HS-5 (cell line): ENCODE measurements at regions not wholly inside any gene's neighbourhood (a gene's known extent, or its start where the extent isn't known, plus 50 kb on each side); places are given as distances from the start of the nearest gene placed in this dataset.

Source experiments
- DNase-seq: peaks from one replicate; pipeline ENCODE4 v3.0.0-alpha.2; 2012; ENCODE audit warnings: low read depth

DNA sequence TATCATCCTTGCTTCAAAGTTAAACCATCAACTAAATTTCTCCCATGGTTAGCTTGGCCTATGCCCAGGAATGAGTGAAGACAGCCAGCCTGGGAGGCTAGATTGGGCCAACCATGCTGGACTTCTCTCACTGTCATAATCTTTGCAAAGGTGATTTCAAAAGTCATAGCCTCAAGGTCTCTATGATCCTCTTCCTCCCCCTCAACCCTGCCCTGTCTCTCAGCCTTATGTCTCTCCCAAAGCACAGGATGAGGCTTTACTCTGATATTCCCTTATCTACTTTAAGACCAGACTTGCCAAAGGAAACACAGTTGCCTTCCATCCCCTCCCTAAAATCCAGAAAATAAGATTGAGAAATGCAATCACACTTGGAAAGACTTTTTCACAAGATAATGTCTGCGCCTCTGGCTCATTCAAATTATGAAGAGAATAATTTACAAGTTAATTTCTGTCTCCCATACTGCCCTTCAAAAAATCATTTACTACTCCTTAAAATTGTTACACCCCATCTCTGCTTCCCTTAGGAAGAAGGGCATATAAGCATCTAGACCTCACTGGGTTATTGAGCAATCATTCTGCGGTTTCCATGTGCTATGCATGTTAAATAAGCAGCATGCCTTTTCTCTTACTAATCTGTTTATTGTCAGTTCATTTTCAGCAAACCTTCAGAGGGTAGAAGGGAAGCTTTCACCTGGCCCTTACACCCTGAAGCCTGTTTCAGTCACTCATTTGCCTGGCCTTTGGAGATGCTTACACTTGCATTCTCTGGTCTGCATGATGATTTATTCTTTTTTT, 113.8 kb upstream of the ANKRD55 start:
- DNase-seq: peak; percentile 86

DNA sequence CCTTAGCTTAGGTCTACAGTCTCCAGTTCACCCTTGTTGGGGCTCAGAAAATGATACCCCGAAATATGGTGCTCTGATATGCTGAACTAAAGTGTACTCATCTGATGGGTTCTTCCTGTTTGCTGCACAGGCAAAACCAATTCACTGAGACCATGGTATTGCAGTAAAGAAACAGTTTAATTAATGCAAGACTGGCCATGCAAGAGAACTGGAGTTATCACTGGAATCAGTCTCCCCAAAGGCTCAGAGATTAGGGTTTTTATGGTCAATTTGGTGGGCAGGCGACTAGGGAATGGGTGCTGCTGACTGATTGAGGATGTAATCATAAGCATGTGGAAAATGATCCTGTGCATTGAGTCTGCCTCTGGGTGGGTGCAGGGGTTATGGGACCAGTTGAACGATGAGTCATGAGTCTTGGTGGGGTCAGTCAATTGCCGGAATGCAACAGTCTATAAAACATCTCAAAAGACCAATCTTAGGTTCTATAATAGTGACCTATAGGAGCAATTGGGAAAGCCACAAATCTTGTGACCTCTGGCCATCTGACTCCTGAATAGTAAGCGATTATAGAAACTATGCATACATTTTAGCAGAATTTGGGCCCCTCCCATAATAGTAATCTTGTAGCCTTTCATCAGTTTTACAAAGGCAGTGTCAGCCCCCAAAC, 113.0 kb upstream of the ANKRD55 start:
- no peak for DNase-seq

- DNase-seq: no peak
Measured at GRCh38 chr5:56345352-56345751, 112.2 kb upstream of the ANKRD55 start.

- DNase-seq: no peak
Measured at GRCh38 chr5:56344594-56344993, 111.5 kb upstream of the ANKRD55 start.

- no peak for DNase-seq
Measured at GRCh38 chr5:56343988-56344387, 110.9 kb upstream of the ANKRD55 start.

GRCh38 chr5:56342616-56343015, 109.5 kb upstream of the ANKRD55 start:
- no peak for DNase-seq

- no peak for DNase-seq
Measured at GRCh38 chr5:56340196-56340980, 107.3 kb upstream of the ANKRD55 start.

GRCh38 chr5:56339732-56340131, 106.6 kb upstream of the ANKRD55 start:
- no peak for DNase-seq

GRCh38 chr5:56337715-56338319, 104.7 kb upstream of the ANKRD55 start:
- no peak for DNase-seq

GRCh38 chr5:56335212-56335611, 102.1 kb upstream of the ANKRD55 start:
- no peak for DNase-seq

DNA sequence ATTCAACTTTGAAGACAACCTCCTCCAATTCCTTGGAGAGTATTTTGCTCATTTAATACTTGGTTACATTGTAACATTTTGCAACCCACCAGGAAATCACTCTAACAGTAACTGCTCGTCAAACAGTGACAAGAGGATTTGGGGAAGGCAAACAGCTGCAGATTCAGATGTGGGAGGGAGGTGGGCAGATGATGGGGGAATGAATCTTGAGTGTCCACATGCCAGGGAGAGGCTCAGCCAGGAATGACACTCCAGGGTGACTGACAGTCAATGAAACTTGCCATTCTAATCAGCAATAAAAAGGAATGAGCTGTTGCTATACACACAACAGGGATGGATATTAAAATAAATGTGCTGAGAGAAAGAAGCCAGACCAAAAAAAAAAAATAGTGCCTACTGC, 97.7 kb upstream of the ANKRD55 start:
- DNase-seq: no peak

DNA sequence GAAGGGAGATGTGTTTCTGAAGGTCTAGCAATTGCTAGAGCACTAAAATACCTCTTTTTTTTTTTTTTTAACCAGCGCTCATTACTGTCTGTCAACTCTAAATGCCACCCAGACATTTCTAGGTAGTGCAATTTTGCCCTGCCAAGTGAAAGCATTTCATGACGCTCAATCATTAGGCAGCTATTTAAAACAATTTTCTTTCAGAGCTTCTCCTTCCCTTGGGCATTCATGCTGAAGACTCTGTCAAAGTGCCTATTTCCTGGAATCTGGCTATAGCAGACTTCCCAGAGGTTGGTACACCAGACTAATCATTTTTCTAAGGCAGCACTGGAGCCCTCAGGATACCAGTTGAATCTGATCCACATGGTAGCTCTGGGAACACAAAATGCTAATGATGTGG, 97.0 kb upstream of the ANKRD55 start:
- no peak for DNase-seq

GRCh38 chr5:56329652-56330051, 96.5 kb upstream of the ANKRD55 start:
- DNase-seq: no peak

DNA sequence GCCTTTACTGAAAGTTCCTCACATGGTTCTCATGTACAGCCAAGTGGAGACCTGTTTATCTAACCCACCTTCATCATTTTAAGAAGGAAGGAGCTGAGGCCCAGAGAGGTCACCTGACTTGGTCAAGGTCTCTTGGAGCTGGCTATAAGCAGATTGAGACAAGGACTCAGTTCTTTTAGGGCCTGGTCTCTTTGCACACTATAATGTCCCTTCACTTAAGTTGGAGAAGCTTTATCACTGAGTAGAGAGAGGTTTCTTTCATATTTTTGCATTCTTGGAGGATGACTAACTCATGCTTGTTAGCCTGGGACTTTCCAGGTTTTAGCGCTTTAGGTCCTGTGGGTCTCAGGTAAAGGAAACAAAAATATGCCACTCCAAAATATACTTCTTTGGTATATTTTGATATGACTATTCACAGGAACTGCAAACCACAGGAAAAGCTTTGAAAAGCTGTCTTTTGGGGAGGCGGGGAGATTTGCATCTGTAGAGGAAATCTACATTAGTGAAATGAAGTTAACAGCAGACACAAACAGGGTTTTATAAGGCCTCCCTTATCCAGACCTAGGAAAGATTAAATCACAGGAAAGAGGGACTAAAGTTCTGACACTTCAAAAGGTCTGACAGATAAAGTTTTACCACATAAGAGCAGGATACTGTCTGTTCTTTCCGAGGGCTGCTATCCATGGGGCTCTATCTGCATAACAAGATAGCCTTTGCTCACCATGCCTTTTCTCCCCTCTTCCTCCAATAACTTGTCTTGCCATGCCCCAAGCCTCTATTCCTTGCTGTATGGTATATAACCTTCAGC, 95.8 kb upstream of the ANKRD55 start:
- DNase-seq: no peak

DNA sequence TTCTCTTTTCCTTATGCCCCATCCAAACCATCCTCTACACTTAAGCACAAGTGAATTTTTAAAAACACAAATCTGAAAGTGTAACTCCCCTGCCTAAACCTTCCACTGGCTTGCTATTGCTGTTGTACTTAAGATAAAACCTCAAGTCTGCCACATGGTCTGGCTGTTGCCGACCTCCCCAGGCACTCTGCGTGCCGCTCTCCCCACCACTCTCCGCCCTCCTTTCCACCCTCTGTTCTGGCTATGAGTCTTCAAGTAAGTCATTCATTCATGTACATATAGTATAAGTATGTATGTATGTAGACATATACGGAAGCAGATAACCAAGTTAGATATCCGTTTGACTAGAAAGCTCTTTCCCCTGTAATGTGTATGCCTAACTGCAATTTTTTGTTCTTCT, 94.7 kb upstream of the ANKRD55 start:
- DNase-seq: no peak

- DNase-seq: no peak
Measured at GRCh38 chr5:56326770-56327169, 93.6 kb upstream of the ANKRD55 start.

DNA sequence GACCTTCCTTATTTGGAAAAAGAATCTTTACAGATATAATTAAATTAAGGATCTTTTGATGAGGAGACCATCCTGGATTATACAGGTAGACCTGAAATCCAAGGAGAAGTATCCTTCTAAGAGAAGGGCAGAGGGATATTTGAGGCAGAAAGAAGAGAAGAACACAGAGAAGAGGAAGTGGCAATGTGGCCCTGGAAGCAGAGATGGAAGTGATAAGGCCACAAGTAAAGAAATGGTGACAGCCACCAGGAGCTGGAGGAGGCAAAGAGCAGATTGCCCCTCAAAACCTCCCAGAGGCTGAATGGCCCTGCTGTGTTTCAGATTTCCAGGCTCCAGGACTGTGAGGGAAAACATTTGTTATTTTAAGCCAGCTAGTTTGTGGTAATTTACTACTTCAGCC, 93.0 kb upstream of the ANKRD55 start:
- DNase-seq: no peak

- DNase-seq: no peak
Measured at GRCh38 chr5:56325039-56325438, 91.9 kb upstream of the ANKRD55 start.

GRCh38 chr5:56323505-56323904, 90.4 kb upstream of the ANKRD55 start:
- DNase-seq: peak; percentile 31

GRCh38 chr5:56322592-56322991, 89.5 kb upstream of the ANKRD55 start:
- DNase-seq: no peak

DNA sequence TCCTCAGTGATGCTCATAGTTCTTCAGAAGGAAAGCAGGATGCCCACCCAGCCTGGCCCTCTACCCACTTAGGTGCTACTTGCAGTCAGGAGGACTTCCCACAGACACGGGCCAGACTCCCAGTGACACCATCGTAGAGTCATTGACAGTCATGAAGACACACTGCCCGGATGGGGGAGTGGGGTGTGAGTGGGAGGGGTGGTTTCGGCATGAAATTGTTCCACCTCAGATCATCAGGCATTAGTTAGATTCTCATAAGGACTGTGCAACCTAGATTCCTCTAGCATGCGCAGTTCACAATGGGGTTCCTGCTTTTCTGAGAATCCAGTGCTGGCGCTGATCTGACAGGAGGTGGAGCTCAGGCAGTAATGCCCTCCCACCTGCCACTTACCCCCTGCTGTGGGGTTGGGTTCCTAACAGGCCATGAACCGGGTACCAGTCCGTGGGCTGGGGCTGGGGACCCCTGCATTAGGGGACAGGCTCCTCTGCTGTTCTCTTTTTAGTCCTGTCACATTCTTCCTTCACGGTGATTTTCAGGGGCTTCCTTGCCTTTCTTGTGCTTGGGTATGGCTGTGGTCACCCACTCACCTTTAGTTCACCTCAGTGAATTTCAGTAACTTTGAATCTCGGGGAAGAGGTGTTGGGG, 88.2 kb upstream of the ANKRD55 start:
- DNase-seq: no peak
